ENCODE measurements at regions not wholly inside any gene's neighbourhood (a gene's known extent, or its start where the extent isn't known, plus 50 kb on each side); places are given as distances from the start of the nearest gene placed in this dataset.

GRCh38 chr5:3886524-3887451 is 291.2 kb downstream of the IRX1 start:
- DNase-seq (ENCODE audit: low read depth in 2 of 2), result no peak

GRCh38 chr5:3888310-3888709 is 292.7 kb downstream of the IRX1 start:
- DNase-seq (ENCODE audit: low read depth in 2 of 2), result no peak

GRCh38 chr5:3889412-3890142 is 293.9 kb downstream of the IRX1 start:
- DNase-seq (ENCODE audit: low read depth in 2 of 2), result no peak

DNA sequence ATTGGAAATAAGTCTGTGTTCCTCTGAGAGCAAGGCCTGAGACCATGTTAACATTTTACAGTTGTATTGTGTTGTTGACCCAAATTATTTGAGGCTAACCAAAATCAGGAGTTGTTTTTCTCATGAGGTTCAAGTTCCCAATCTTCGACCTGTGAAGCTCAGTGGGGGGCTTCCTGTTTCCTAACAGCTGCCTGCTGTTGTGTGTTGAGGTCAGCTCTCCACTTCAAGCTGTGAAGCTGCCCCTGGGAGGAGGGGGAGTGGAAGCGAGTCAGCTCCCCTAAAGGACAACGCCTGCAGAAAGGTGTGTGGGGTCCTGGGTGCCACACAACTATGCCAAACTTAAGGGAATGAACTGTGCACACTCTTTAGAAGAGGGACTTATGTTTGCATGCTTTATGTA is 295.5 kb downstream of the IRX1 start:
- no peak for DNase-seq (ENCODE audit: low read depth in 2 of 2)

DNA sequence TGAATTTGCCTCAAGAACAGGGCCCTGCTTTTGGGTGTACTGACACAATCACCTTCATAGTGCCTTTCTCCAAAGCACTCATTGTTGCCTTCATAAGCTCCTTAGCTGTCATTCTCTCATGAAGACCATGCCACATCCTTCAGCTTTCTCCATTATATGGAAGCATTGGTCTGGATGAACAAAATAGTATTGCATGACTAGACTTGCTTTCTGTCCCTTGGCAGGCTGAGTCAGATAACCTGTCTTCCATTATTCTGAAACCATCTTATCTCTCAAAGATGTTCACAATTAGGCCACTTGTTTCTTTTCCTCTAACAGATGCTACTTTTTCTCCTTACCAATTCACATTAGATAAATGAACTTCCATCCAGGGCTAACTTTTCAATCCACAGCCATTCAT is 297.9 kb downstream of the IRX1 start:
- DNase-seq (ENCODE audit: low read depth in 2 of 2), result no peak

DNA sequence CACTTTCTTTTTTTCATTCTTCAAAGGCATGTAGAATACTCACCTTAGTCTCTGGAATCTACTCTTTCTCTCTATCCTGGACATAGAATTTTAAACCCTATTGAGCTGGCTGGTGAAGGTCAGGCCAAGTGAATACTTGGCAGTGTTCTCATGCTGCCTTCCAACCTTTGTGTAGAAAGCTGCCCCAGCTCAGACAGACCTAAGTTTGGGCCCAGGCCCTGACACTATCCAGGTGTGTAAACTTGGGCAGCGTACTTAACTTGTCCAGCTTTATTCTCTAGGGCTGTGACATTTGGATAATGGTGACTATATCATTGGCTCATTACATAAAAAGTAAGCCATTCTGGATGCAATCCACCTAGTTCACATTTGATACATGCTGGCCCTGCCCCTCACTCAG is 298.3 kb downstream of the IRX1 start:
- no peak for DNase-seq (ENCODE audit: low read depth in 2 of 2)

DNA sequence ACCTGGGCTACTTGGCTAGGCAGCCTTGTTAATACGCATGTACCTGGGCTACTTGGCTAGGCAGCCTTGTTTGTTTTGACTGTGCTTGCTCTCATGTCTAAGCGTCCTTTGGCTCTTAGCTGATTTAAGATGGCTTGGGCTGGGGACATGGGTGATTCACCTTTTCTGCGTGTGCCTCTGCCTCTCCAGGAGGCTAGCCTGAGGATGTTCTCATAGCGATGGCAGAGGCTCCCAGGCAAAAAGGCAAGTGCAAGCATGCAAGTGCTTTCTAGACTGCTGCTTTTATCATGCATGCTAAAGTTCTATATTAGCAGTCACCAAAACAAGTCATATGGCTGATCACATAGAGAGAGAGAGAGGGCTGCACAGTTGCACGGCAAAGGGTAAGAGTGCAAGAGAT is 300.5 kb downstream of the IRX1 start:
- DNase-seq (ENCODE audit: low read depth in 2 of 2), result no peak

DNA sequence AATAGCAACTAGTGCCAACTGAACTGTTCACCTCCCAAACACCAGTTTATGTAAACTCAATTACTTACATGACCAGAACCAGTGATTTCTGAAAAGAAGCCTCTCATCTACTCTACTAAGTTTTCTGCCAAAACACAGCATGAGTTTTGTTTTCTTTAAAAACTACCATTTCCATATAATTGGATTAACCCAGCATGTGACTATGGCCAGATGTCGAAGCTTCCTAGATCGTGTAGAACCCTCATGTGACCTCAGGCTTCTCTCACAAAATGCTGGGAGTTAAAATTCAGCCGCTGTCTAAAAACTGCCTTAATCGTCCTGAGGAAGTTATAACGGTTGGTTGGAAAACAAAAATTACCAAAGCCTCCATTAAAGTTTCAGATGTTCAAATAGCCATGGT is 303.5 kb downstream of the IRX1 start:
- DNase-seq (ENCODE audit: low read depth in 2 of 2), result no peak

DNA sequence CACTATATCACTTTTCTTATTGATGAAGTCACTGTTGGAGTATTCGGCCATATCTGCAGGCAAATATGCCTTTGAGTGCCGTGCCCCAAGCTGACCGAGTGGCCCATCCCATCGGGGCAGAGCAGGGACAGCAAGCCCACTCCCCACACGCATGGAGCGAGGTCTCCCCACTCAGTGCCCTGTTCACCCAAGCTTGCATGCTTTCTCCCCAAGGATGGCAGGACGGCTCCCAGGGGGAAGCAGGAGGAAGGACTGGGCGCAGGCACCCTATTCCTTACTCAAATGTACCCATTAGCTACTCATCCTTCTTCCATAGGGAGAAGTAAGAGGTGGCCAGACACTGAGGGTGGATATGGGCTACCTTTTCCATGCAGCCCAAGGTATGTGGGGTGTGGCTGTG is 309.0 kb downstream of the IRX1 start:
- DNase-seq (ENCODE audit: low read depth in 2 of 2), result no peak

GRCh38 chr5:3905031-3905430 is 309.4 kb downstream of the IRX1 start:
- no peak for DNase-seq (ENCODE audit: low read depth in 2 of 2)

- no peak for DNase-seq (ENCODE audit: low read depth in 2 of 2)
Measured at GRCh38 chr5:3905521-3905920, 309.9 kb downstream of the IRX1 start.

DNA sequence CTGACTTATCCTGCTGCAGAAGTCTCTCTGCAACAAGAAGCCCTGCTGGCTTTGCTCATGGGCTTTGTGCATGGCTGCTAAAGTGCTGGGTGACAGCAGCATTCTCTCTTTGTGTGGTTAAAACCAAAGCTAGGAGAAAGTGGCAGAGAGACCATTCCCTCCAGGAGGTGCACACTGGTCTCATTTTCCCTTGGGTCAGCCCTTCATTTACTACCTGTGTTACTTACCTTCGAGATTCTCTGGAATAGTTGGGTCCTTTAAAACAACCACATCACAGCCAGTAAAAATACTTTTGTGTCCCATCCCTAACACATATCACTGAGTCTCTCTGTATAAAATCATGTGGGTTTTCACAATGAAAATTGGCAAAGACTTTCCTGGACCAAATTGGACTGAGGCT is 315.5 kb downstream of the IRX1 start:
- DNase-seq (ENCODE audit: low read depth in 2 of 2), result no peak

DNA sequence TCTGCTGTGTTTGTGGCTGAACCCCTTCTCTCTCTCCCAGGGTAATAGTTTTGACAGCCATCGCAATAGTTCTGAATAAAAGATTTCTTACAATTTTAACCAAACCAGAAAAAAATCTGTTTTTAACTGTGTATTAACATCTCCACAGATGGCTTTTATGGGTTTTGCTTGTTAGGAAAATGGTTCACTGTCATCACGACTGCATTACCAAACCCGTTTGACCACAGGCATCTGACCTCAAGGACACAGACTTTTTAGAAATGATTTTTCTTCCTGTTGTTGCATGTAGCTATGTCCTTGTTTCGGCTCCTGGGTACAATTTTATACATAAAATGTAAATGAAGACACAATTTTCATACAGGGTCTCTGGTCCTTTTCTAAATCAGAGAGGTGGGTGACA is 316.1 kb downstream of the IRX1 start:
- DNase-seq (ENCODE audit: low read depth in 2 of 2), result no peak

GRCh38 chr5:3912790-3913189 is 317.2 kb downstream of the IRX1 start:
- no peak for DNase-seq (ENCODE audit: low read depth in 2 of 2)

GRCh38 chr5:3913279-3913678 is 317.6 kb downstream of the IRX1 start:
- no peak for DNase-seq (ENCODE audit: low read depth in 2 of 2)

- DNase-seq (ENCODE audit: low read depth in 2 of 2), result no peak
Measured at GRCh38 chr5:3925022-3925421, 329.4 kb downstream of the IRX1 start.

DNA sequence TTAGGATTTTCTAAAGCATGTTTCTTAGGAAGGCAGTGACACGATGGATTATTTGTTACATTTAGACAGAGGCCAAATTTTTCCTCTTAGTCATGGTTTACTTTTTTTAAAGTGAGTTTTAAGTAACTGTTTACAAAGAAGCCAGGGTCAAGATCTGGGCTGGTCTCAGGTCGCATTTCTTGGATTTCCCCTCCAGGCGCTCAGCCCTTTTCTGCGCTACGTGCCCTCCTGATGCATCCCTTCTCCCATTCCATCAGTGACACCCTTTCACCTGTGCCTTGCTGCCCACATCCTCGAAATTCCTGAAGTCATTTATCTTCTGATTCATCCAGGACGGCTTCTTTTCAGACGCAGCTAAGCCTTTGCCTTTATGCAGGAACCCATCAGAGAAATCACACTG is 330.3 kb downstream of the IRX1 start:
- no peak for DNase-seq (ENCODE audit: low read depth in 2 of 2)

DNA sequence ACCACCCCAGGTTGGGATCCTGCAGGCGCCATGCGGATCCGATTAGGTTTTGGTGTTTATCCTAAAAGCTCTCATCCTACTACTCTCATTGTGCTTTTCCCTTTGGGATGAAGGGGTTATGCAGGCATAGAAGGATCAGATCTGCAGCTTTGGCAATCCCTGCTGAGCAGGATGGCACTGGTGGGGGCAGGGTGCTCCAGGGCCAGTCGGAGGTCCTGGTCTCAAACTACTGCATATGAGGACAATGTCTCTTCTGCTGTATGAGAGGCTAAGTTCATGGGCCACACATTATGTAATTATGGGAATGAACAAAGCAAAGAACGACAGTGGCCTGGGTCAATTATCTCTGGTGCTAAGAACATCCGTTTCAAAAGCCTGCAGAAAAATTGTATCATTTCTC is 334.2 kb downstream of the IRX1 start:
- DNase-seq (ENCODE audit: low read depth in 2 of 2), result no peak

- DNase-seq (ENCODE audit: low read depth in 2 of 2), result no peak
Measured at GRCh38 chr5:3931976-3932375, 336.3 kb downstream of the IRX1 start.

DNA sequence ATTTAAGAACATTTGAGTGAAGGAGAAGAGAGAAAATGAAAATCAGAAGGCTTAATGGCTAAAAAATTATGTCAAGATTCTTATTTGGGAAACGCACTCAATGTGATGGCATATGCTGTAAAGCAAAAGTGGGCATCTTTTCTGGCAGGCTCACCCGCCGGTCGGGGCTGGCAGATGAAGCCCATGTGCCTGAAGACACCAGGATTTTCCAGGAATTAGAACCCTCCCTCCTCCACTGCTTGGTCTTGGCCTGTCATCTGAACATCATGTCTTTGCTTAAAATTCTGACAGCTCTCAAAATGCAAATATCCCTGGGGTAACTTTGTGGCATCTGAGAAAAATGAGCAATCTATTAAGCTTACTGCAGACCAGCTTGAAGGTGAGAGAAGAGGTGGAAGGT is 337.9 kb downstream of the IRX1 start:
- no peak for DNase-seq (ENCODE audit: low read depth in 2 of 2)

DNA sequence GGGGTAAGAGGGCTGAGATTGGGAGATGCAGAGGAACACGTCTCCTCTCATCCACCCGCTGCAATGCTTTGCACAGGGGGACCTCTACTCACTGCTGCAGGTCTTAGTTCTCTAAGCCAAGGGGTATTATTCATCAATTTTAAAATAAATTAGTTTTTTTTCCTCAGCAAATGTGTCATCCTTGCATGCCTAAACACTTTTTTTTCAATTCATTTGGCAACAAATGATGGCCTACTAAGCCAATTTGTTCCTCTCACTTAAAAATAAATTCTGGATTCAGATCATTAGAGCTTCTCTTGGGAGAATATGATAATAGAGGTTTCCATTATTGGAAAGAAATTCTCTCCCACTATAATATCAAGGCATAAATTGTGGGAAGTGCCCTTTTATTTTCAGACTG is 338.3 kb downstream of the IRX1 start:
- DNase-seq (ENCODE audit: low read depth in 2 of 2), result no peak

DNA sequence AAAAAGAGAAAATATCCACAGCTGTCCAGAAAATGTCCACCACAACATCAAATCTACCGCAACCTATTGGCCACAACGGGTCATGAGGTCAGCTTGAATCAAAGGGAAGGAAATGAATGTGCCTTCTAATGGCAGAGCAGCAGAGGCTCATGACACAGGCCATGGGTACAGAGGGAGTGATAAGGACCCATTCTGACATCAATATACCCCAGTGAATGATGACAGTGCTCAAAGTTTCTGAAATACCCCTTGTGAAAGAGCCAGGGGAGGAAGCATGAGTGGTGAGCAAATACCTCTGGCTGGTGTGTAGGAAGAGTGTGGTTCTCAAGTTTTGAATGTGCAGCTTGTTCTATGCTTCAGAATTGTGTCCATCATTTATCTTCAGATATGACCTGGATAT is 348.2 kb downstream of the IRX1 start:
- no peak for DNase-seq (ENCODE audit: low read depth in 2 of 2)

DNA sequence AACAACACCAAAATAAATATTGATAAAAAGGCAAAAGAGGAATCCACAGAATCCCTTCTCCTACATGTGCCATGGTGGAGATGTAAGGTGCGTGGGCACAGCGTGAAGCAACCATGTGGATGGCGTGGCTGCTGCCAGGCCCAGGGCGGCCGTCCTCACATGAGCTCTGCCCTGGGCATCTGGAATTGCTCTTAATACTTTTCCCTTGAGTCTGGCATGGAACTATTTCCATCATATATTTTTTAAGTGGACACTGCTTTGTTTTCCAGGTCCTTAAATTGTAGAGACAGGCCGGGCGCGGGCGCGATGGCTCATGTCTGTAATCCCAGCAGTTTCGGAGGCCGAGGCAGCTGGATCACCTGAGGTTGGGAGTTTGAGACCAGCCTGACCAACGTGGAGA is 349.3 kb downstream of the IRX1 start:
- no peak for DNase-seq (ENCODE audit: low read depth in 2 of 2)
